HG02938 (cell line): ENCODE measurements at regions not wholly inside any gene's neighbourhood (a gene's known extent, or its start where the extent isn't known, plus 50 kb on each side); places are given as distances from the start of the nearest gene placed in this dataset.
"Not testable (repeated sequence)": the region's sequence is repeated elsewhere in the genome, so short reads cannot be mapped to it uniquely, and the experiment has no call there.

ENCODE experiments used
- ATAC-seq: cut with Tn5 transposase; IDR thresholded peaks from one replicate; pipeline ENCODE4 v1.9.1; 2021; ENCODE audit warnings: mild to moderate bottlenecking, moderate library complexity; ENCODE audit not compliant: unreplicated experiment

GRCh38 chr1:88320291-88320690 is 363.8 kb upstream of the PKN2 start:
- no peak for ATAC-seq

GRCh38 chr1:88321706-88322105 is 362.4 kb upstream of the PKN2 start:
- ATAC-seq = no peak

GRCh38 chr1:88324899-88325298 is 359.2 kb upstream of the PKN2 start:
- no peak for ATAC-seq

GRCh38 chr1:88327391-88328267 is 356.4 kb upstream of the PKN2 start:
- ATAC-seq = no peak

GRCh38 chr1:88330201-88330600 is 353.9 kb upstream of the PKN2 start:
- ATAC-seq = no peak

GRCh38 chr1:88333086-88333695 is 350.9 kb upstream of the PKN2 start:
- no peak for ATAC-seq

GRCh38 chr1:88341447-88341846 is 342.6 kb upstream of the PKN2 start:
- no peak for ATAC-seq

GRCh38 chr1:88342081-88342480 is 342.0 kb upstream of the PKN2 start:
- ATAC-seq = not testable (repeated sequence)

GRCh38 chr1:88350648-88351047 is 333.4 kb upstream of the PKN2 start:
- no peak for ATAC-seq

- ATAC-seq = no peak
Observed at GRCh38 chr1:88351960-88352359, 332.1 kb upstream of the PKN2 start.

GRCh38 chr1:88354256-88354655 is 329.8 kb upstream of the PKN2 start:
- ATAC-seq = no peak

GRCh38 chr1:88357729-88358128 is 326.3 kb upstream of the PKN2 start:
- no peak for ATAC-seq

- ATAC-seq = no peak
Observed at GRCh38 chr1:88371436-88372023, 312.5 kb upstream of the PKN2 start.

GRCh38 chr1:88375977-88376376 is 308.1 kb upstream of the PKN2 start:
- ATAC-seq = no peak

- ATAC-seq = no peak
Observed at GRCh38 chr1:88376421-88376820, 307.7 kb upstream of the PKN2 start.

- ATAC-seq = no peak
Observed at GRCh38 chr1:88378560-88378959, 305.5 kb upstream of the PKN2 start.

GRCh38 chr1:88394958-88395357 is 289.1 kb upstream of the PKN2 start:
- ATAC-seq = no peak

- ATAC-seq = no peak
Observed at GRCh38 chr1:88398338-88398737, 285.7 kb upstream of the PKN2 start.

- ATAC-seq = peak; percentile 75
Observed at GRCh38 chr1:88399690-88400089, 284.4 kb upstream of the PKN2 start.

GRCh38 chr1:88401313-88401712 is 282.8 kb upstream of the PKN2 start:
- peak; percentile 89 for ATAC-seq

GRCh38 chr1:88404582-88404981 is 279.5 kb upstream of the PKN2 start:
- no peak for ATAC-seq

- no peak for ATAC-seq
Observed at GRCh38 chr1:88407248-88407647, 276.8 kb upstream of the PKN2 start.
